Cerebellar cortex (tissue), 1 donor: ENCODE measurements at regions not wholly inside any gene's neighbourhood (a gene's known extent, or its start where the extent isn't known, plus 50 kb on each side); places are given as distances from the start of the nearest gene placed in this dataset.
A peak's percentile ranks its signal among the peaks of the same experiment; 100 is the strongest.

Experiments
- DNase-seq: peaks from one replicate; pipeline ENCODE4 v3.0.0-alpha.2; 2015; ENCODE audit warnings: low spot score

- DNase-seq = no peak
Measured at GRCh38 chr2:57711991-57712390, 334.6 kb upstream of the VRK2 start.

DNA sequence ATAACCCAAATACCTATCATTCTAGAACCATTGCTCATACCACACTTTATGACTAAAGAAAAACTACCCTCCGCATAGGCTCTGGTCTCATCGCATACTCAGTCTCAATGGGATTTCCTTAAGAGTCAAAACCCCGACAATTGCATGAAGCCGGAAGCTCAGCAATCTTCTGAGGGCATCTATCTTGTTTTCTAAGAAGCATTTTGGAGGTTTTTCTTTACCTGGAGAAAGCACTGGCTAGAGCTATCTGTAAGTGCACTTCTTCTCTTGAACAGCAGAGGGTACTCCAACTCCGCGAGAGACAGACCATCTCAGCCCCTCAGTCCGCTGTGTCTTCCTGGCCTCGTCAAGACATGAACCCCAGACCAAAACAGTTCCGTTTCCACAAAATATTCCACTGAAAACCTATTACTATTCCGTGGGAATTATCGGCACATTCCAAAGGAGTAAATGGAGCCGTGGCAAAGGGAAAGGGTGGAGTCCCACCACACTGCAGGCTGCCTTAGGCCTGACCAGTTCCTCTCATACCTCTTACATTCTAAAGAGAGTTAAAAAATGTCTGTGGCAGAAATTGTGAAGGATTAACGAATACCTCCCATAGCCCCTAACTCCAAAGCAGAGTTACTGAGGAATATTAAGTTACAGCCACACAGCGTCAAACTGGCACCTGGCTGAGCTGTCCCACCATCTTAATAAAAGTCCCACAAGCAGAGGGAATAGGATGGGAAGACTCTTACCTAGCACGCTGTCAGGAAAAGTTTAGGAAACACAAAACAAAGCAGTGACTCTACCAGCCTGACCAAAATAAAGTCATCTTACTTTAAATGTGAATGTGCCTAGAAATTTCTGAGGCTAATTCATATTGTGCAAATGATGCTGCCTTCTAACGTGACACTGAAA, 325.6 kb upstream of the VRK2 start:
- DNase-seq = peak; percentile 50

- no peak for DNase-seq
Measured at GRCh38 chr2:57725337-57725947, 321.2 kb upstream of the VRK2 start.

DNA sequence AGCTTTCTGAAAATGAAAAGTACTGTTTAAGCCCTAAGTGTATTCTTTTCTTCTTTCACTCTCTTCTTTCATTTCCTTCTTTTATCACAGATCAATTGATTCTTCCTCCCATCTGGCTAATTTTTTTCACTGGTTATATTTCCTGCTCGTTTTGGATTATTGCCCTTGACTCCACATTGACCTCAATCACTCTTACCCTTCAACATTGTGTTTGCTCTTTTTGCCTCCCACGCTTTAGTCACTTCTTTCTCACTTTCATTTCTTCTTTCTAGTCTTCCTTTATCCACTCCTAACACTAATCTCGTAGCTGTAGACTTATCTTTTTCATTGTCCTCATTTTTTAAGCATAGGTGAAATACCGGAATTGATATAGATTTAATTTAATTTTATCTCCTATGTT, 320.3 kb upstream of the VRK2 start:
- no peak for DNase-seq

DNA sequence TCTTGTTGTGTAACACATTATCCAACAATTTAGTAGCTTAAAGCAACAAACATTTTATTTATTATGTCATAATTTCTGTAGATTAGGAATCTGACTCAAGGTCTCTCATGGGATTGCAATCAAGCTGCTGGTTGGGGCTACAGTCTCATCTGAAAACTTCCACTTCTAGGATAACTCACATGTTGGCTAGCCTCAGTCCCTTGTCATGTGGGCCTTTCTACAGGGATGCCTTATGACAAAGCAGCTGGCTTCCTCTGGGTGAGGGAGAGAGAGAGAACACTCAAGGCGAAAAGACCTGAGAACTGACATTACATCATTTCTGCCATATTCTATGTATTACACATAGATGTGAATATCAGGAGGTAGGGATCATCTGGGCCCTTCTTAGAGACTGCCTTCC, 317.9 kb upstream of the VRK2 start:
- no peak for DNase-seq

GRCh38 chr2:57733956-57734355, 312.6 kb upstream of the VRK2 start:
- no peak for DNase-seq

DNA sequence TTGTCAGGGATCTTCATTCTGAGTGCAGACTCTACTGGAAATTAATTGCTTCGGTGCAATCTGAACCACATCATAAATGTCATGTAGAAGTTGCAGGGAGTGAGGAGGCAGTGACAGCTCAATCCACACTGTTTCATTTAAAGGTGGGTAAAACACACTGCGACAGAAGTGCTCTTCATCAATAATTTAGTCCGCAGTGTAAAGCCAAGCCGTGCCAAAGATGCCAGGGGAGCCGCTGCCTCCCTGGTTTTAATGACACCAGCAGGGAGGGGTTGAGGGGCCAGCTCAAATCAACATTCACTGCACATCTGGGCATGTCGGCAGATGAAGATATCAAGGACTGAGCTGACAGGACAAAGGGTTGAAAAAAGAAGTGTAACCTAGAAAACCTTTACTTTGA, 305.7 kb upstream of the VRK2 start:
- no peak for DNase-seq

- DNase-seq = no peak
Measured at GRCh38 chr2:57753636-57754035, 293.0 kb upstream of the VRK2 start.

- DNase-seq = no peak
Measured at GRCh38 chr2:57758686-57759085, 287.9 kb upstream of the VRK2 start.

DNA sequence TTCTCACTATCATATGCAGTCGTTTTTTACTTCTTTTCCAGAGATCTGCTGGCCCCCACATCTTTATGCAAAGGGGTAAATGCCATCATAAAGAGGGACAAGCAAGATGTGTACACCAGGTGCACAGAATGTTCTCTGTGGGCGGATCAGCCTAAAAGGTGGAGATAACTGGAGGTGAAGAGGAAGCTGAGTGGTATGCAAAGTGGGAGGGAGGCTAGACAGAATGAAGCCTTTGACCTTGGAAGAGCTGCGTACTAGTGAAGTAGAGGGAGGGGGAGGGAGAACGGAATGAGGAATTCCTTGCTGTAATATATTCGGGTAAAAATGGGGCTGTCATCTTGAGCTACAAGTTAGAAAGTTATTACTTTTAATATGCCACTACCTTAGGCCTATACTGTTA, 287.5 kb upstream of the VRK2 start:
- DNase-seq = no peak

- DNase-seq = peak; percentile 67
Measured at GRCh38 chr2:57759822-57760300, 286.7 kb upstream of the VRK2 start.

DNA sequence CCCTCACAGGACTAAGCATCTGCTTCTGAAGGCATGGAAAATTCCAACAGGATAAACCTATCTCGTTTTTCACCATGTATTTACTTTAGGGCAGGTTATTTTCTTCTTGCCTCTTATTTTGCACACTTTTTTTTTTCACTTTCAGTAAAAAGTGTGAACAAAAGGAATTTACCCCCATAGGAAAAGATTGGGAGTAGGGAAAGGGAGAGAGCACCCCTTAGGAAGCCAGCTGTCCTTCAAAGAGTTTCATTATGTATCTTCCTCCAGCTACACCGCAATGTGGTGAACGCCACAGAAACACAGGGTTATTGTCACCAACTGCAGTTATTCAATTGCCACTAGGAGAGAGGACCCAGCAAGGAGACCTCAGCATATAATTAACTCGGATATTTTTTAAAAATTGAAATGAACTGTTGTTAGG, 286.2 kb upstream of the VRK2 start:
- DNase-seq = no peak

DNA sequence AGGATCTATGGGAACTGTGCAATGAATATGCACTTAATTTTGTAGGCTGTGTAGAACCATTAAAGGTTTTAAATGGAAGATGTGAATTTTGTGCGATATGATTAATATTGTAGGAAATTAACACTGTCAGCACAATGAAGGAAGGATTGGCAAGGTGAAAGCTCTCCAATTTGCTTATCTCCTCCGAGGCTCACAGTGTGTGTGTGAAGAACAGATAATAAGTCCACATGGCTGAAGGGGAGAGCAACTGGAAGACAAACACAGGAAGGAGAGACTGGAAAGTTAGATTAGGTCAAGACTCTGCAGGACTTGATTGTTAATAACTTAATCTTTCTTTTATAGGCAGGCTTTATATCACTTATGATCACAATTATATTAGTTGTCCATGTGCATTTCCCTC, 269.7 kb upstream of the VRK2 start:
- no peak for DNase-seq

- DNase-seq = no peak
Measured at GRCh38 chr2:57782587-57782986, 264.0 kb upstream of the VRK2 start.

- no peak for DNase-seq
Measured at GRCh38 chr2:57793310-57793709, 253.3 kb upstream of the VRK2 start.

- DNase-seq = no peak
Measured at GRCh38 chr2:57796527-57796926, 250.1 kb upstream of the VRK2 start.

DNA sequence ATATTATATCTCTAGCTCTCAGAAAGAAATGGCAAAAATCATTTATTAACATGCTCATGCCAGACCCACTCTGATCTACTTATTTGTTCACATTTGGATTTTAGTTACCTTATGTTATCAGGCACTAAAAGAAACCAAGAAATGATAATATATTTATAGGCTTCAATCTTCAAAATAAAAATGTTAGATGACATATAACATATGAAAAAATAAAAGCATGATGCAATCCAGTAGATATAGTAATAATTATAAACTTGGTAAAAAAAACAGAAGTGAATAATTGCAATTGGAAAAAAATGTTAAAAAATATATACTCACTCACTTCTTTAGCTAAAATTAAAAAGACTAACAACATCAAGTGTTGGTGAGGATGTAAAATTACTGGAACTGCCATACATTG, 248.3 kb upstream of the VRK2 start:
- DNase-seq = no peak

DNA sequence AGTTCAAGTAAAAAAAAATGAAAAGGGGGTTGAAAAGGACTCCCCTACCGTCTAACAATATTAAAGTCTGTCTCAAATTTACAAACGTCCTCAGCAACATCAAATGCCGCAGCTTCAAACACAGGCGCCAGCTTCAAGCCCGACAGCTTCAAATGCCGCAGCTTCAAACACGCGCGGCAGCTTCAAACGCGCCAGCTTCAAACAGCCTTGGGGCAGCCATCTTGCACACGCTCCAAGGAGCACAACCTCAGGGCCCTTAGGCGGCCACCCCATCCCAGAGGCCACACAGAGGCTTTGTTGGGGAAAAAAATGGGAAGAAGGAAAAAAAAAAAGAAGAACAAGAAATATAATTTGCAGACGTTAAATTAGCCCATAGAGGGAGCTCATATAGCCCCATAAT, 244.4 kb upstream of the VRK2 start:
- no peak for DNase-seq

DNA sequence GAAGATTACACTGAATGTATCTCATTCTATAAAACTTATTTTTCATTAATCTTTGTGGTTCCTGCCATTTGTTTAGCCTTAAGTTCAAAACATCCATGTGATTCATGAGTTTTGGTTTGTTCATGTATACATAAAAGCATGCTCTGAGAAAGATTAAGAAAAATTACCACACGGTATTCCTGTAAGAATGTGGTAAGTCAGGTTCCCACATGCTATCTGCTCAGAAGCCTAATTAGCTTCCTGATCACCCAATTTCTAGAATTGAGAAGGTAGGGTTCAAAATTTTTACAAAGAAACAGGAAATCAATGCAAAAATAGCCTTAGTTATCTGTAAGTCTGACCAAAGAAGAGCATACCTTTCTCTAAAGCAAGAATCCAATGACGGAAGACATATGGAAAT, 241.6 kb upstream of the VRK2 start:
- no peak for DNase-seq

DNA sequence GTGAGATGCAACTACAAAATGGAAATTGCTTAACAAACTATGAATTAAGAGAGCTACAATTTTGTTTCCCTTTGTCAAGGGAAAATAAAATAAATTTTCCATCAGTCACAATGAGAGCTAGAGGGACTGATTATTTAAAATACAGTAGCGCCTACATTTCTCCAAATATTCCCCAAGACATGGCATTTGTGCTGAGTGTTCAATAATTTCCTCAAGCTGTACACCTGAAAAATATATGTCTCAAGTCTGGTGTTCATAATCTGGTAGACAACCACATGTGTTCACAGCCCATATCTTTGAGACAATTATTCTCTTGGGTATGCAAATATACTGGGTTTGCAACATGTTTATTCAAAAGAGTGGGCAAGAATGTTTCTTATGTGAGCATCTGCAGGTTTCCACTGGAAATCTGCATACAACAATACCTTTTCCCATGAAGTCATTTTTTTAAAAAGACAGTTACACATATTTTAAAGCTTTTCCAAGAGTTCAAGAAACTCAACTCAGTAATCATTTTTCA, 240.1 kb upstream of the VRK2 start:
- DNase-seq = no peak

DNA sequence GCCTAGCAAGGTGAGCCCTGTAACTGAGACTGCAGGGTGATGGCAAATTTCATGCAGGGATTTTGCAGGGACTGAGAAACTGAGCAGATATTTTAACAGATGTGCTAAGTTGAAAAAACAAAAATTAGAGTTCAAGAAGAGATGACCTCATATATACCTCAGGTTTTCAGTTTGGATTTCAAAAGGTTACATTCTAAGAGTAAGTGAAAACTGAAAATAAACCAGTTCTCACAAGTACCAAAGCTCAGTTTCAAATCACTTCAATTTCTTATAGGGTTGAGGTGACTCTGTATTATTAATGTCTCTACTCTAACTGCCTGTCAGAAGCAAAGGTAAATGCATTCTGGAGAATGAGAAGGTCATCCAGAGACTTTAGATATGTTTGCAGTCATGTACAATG, 237.4 kb upstream of the VRK2 start:
- no peak for DNase-seq

DNA sequence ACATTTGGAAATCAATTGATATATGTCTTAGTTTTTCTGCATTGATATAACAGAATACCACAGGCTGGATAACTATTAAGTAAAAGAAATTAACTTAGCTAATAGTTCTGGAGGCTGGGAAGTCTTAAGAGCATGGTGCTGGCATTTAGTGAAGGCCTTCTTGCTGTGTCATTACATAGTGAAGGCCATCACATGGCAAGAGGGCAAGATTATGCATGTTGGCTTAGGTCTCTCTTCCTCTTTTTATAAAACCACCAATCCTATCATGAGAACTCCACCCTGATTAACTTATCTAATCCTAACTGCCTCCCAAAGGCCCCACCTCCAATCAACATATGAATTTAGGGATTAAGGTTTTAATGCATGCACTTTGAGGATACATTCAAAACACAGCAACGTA, 225.5 kb upstream of the VRK2 start:
- DNase-seq = no peak

DNA sequence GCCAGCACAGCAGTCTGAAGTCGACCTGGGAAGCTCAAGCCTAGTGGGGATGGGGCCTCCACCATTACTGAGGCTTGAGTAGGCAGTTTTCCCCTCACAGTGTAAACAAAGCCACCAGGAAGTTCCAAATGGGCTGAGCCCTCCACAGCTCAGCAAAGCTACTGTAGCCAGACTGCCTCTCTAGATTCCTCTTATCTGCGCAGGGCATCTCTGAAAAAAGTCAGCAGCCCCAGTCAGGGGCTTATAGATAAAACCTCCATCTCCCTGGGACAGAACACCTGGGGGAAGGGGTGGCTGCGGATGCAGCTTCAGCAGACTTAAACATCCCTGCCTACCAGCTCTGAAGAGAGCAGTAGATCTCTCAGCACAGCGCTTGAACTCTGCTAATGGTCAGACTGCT, 218.4 kb upstream of the VRK2 start:
- no peak for DNase-seq
